ENCODE measurements at regions not wholly inside any gene's neighbourhood (a gene's known extent, or its start where the extent isn't known, plus 50 kb on each side); places are given as distances from the start of the nearest gene placed in this dataset.

- H3K4me3 ChIP-seq (ENCODE audit: low read depth in 2 of 2, low read length in 1 of 2) = no peak overlapping the region
- no peak for TF ChIP-seq ELF1 (IDR thresholded peaks at IDR 0.05)
- TF ChIP-seq FOSL2 (IDR thresholded peaks at IDR 0.05; ENCODE audit: borderline replicate concordance, low read depth) = no peak
- TF ChIP-seq GATA2 (CRISPR knock-in tag; IDR thresholded peaks at IDR 0.05) = no peak
- CTCF ChIA-PET = no interaction called here
- H3K27ac ChIP-seq (ENCODE audit: low read depth in 2 of 2, low read length in 1 of 2) = no peak overlapping the region
- H3K27me3 ChIP-seq (ENCODE audit: insufficient read depth) = no peaks in the 10 kb centered on the region
- H3F3A ChIP-seq (replicated peaks; ENCODE audit: insufficient read depth) = no peaks in the 10 kb centered on the region
- no peak for DNase-seq
- H3K9me2 ChIP-seq = 0 out of 2 replicates have a peak, but pooled peaks cover 4% of the 10 kb centered on the region
- H3K9me3 ChIP-seq = no peaks in the 10 kb centered on the region
- POLR2A ChIA-PET = no interaction called here
- H3K36me3 ChIP-seq (replicated peaks in 1 of 2; ENCODE audit: control insufficient read depth in 1 of 2, insufficient read depth in 2 of 2, low read length in 1 of 2) = no peaks in the 10 kb centered on the region
- no peaks in the 10 kb centered on the region for H3K4me1 ChIP-seq (ENCODE audit: control insufficient read depth in 1 of 2, insufficient read depth in 2 of 2, low read depth in 1 of 2, low read length in 1 of 2)
- no peaks in the 10 kb centered on the region for H3K79me2 ChIP-seq (ENCODE audit: insufficient read depth)
- no peak overlapping the region for H3K9ac ChIP-seq
- WGBS (ENCODE audit: low lambda C conversion rate) = 15% methylated on average over 3 of the region's 3 CpGs
- H3K4me2 ChIP-seq = no peak overlapping the region
- no peaks in the 10 kb centered on the region for H4K20me1 ChIP-seq (ENCODE audit: insufficient read depth)
- H2AFZ ChIP-seq (ENCODE audit: low read depth) = no peak overlapping the region
Observed at GRCh38 chr10:128887856-128888255, 579.2 kb upstream of the MGMT start.

GRCh38 chr10:128892005-128892404 lies 575.0 kb upstream of the MGMT start:
- TF ChIP-seq ELF1 (IDR thresholded peaks at IDR 0.05) = no peak
- TF ChIP-seq GATA2 (CRISPR knock-in tag; IDR thresholded peaks at IDR 0.05) = no peak
- TF ChIP-seq PBX3 (IDR thresholded peaks at IDR 0.05) = no peak
- no peak for TF ChIP-seq TAF1 (IDR thresholded peaks at IDR 0.05; ENCODE audit: borderline replicate concordance, low read depth, low read length)
- no peak for TF ChIP-seq FOSL2 (IDR thresholded peaks at IDR 0.05; ENCODE audit: borderline replicate concordance, low read depth)
- no peak for TF ChIP-seq RAD21 (IDR thresholded peaks at IDR 0.05; ENCODE audit: low read length)
- no peak for TF ChIP-seq IRF3 (IDR thresholded peaks at IDR 0.05; ENCODE audit: low read depth, low read length)
- TF ChIP-seq SIN3A (IDR thresholded peaks at IDR 0.05; ENCODE audit: borderline replicate concordance, low read depth, low read length) = no peak
- TF ChIP-seq TCF12 (IDR thresholded peaks at IDR 0.05) = no peak
- TF ChIP-seq USF1 (IDR thresholded peaks at IDR 0.05; ENCODE audit: borderline replicate concordance, low read depth) = no peak
- no peak for TF ChIP-seq RCOR1 (IDR thresholded peaks at IDR 0.05; ENCODE audit: low read length)
- TF ChIP-seq NRF1 (IDR thresholded peaks at IDR 0.05; ENCODE audit: low read depth, low read length) = no peak
- no peak for TF ChIP-seq RXRA (IDR thresholded peaks at IDR 0.05; ENCODE audit: borderline replicate concordance, low read depth)
- TF ChIP-seq EZH2phosphoT487 (IDR thresholded peaks at IDR 0.05; ENCODE audit: borderline replicate concordance, low read depth) = no peak
- TF ChIP-seq FOXM1 (IDR thresholded peaks at IDR 0.05; ENCODE audit: low read depth) = no peak
- Histone ChIP-seq H3K9ac (no peak overlapping the region), H3K27me3 (ENCODE audit: insufficient read depth) (no peaks in the 10 kb centered on the region), H3K4me3 (ENCODE audit: low read depth in 2 of 2, low read length in 1 of 2) (no peak overlapping the region), H2AFZ (ENCODE audit: low read depth) (no peak overlapping the region), H3K27ac (ENCODE audit: low read depth in 2 of 2, low read length in 1 of 2) (no peak overlapping the region), H3K4me2 (no peak overlapping the region), H3F3A (replicated peaks; ENCODE audit: insufficient read depth) (no peaks in the 10 kb centered on the region), H4K20me1 (ENCODE audit: insufficient read depth) (no peaks in the 10 kb centered on the region), H3K9me3 (no peaks in the 10 kb centered on the region), H3K36me3 (replicated peaks in 1 of 2; ENCODE audit: control insufficient read depth in 1 of 2, insufficient read depth in 2 of 2, low read length in 1 of 2) (no peaks in the 10 kb centered on the region), H3K9me2 (0 out of 2 replicates have a peak, but pooled peaks cover 4% of the 10 kb centered on the region), H3K4me1 (ENCODE audit: control insufficient read depth in 1 of 2, insufficient read depth in 2 of 2, low read depth in 1 of 2, low read length in 1 of 2) (no peaks in the 10 kb centered on the region), H3K79me2 (ENCODE audit: insufficient read depth) (no peaks in the 10 kb centered on the region)
- POLR2A ChIA-PET = no interaction called here
- CTCF ChIA-PET = no interaction called here
- DNase-seq = no peak
- 23% methylated on average over 4 of the region's 4 CpGs for WGBS (ENCODE audit: low lambda C conversion rate)
